ENCODE measurements at regions not wholly inside any gene's neighbourhood (a gene's known extent, or its start where the extent isn't known, plus 50 kb on each side); places are given as distances from the start of the nearest gene placed in this dataset.
A peak's percentile ranks its signal among the peaks of the same experiment; 100 is the strongest.

GRCh38 chr1:59123081-59123681 is 173.7 kb upstream of the FGGY start:
- no peak for DNase-seq (ENCODE audit: low read depth)

- DNase-seq (ENCODE audit: low read depth) = no peak
Observed at GRCh38 chr1:59124166-59124565, 172.7 kb upstream of the FGGY start.

- no peak for DNase-seq (ENCODE audit: low read depth)
Observed at GRCh38 chr1:59125154-59125553, 171.7 kb upstream of the FGGY start.

- DNase-seq (ENCODE audit: low read depth) = no peak
Observed at GRCh38 chr1:59125676-59126320, 171.1 kb upstream of the FGGY start.

- DNase-seq (ENCODE audit: low read depth) = no peak
Observed at GRCh38 chr1:59126366-59126765, 170.5 kb upstream of the FGGY start.

- no peak for DNase-seq (ENCODE audit: low read depth)
Observed at GRCh38 chr1:59128239-59128736, 168.6 kb upstream of the FGGY start.

GRCh38 chr1:59128784-59129227 is 168.1 kb upstream of the FGGY start:
- no peak for DNase-seq (ENCODE audit: low read depth)

- no peak for DNase-seq (ENCODE audit: low read depth)
Observed at GRCh38 chr1:59132295-59132694, 164.6 kb upstream of the FGGY start.

- DNase-seq (ENCODE audit: low read depth) = no peak
Observed at GRCh38 chr1:59133997-59134396, 162.9 kb upstream of the FGGY start.

GRCh38 chr1:59135761-59136255 is 161.1 kb upstream of the FGGY start:
- DNase-seq (ENCODE audit: low read depth) = no peak

- no peak for DNase-seq (ENCODE audit: low read depth)
Observed at GRCh38 chr1:59136541-59137275, 160.2 kb upstream of the FGGY start.

- DNase-seq (ENCODE audit: low read depth) = no peak
Observed at GRCh38 chr1:59137276-59137615, 159.6 kb upstream of the FGGY start.

- DNase-seq (ENCODE audit: low read depth) = no peak
Observed at GRCh38 chr1:59137968-59138367, 158.9 kb upstream of the FGGY start.

- DNase-seq (ENCODE audit: low read depth) = no peak
Observed at GRCh38 chr1:59138402-59138801, 158.5 kb upstream of the FGGY start.

- no peak for DNase-seq (ENCODE audit: low read depth)
Observed at GRCh38 chr1:59139396-59139795, 157.5 kb upstream of the FGGY start.

GRCh38 chr1:59141267-59141863 is 155.5 kb upstream of the FGGY start:
- DNase-seq (ENCODE audit: low read depth) = no peak

- no peak for DNase-seq (ENCODE audit: low read depth)
Observed at GRCh38 chr1:59142311-59143132, 154.4 kb upstream of the FGGY start.

GRCh38 chr1:59143133-59143487 is 153.8 kb upstream of the FGGY start:
- peak; percentile 83 for DNase-seq (ENCODE audit: low read depth)

GRCh38 chr1:59143811-59144210 is 153.1 kb upstream of the FGGY start:
- DNase-seq (ENCODE audit: low read depth) = no peak

- no peak for DNase-seq (ENCODE audit: low read depth)
Observed at GRCh38 chr1:59144959-59145358, 151.9 kb upstream of the FGGY start.

- DNase-seq (ENCODE audit: low read depth) = no peak
Observed at GRCh38 chr1:59146056-59146455, 150.8 kb upstream of the FGGY start.
